Neural cell (in vitro differentiated cells): ENCODE measurements at regions not wholly inside any gene's neighbourhood (a gene's known extent, or its start where the extent isn't known, plus 50 kb on each side); places are given as distances from the start of the nearest gene placed in this dataset.

Experiments
- H2AFZ ChIP-seq: fragments of 200-600, 300-800 bp; sonication (generic), shearing (Covaris generic); 2 replicates; pipeline ENCODE4 v1.6.0; 2014; ENCODE audit warnings: low read depth, mild to moderate bottlenecking, antibody characterized with exemption, low read length, moderate library complexity
- H3F3A ChIP-seq: fragments of 200-600 bp; shearing (Covaris generic); 2 replicates; pipeline ENCODE4 v1.6.1; 2016; ENCODE audit warnings: mild to moderate bottlenecking, moderate library complexity, mixed read lengths, antibody characterized with exemption, low read length; ENCODE audit not compliant: insufficient read depth, poor library complexity, severe bottlenecking
- H3K27ac ChIP-seq: fragments of 200-600, 300-800 bp; sonication (generic), shearing (Covaris generic); 2 replicates; pipeline ENCODE4 v1.5.1; 2014; ENCODE audit warnings: mild to moderate bottlenecking, low read length, moderate library complexity
- H3K27me3 ChIP-seq: fragments of 300-800, 200-600 bp; sonication (generic), shearing (Covaris generic); 2 replicates; pipeline ENCODE4 v1.6.0; 2014; ENCODE audit warnings: mild to moderate bottlenecking, low read depth, low read length, moderate library complexity; ENCODE audit not compliant: insufficient read depth
- H3K36me3 ChIP-seq: fragments of 300-800, 200-600 bp; sonication (generic), shearing (Covaris generic); 2 replicates; pipeline ENCODE4 v1.5.1; 2014; ENCODE audit warnings: mild to moderate bottlenecking, antibody characterized with exemption, low read length, moderate library complexity; ENCODE audit not compliant: insufficient read depth
- H3K4me2 ChIP-seq: fragments of 300-800, 200-600 bp; sonication (generic), shearing (Covaris generic); 2 replicates; pipeline ENCODE4 v1.6.0; 2014; ENCODE audit warnings: mild to moderate bottlenecking, low read length
- H3K4me3 ChIP-seq: fragments of 300-800, 200-600 bp; sonication (generic), shearing (Covaris generic); 2 replicates; pipeline ENCODE4 v1.5.1; 2014; ENCODE audit warnings: mild to moderate bottlenecking, low read length, moderate library complexity
- H3K79me2 ChIP-seq: fragments of 200-600 bp; shearing (Covaris generic); replicated peaks from 2 replicates; pipeline ENCODE4 v1.6.0; 2014; ENCODE audit warnings: mild to moderate bottlenecking, low read length, moderate library complexity; ENCODE audit not compliant: insufficient read depth
- H3K9ac ChIP-seq: fragments of 300-800, 200-600 bp; sonication (generic), shearing (Covaris generic); 2 replicates; pipeline ENCODE4 v1.6.1; 2016; ENCODE audit warnings: mild to moderate bottlenecking, low read length, mixed read lengths
- H3K9me2 ChIP-seq: fragments of 200-600 bp; shearing (Covaris generic); 2 replicates; pipeline ENCODE4 v1.6.1; 2016; ENCODE audit warnings: mild to moderate bottlenecking, low read length, mixed read lengths; ENCODE audit not compliant: insufficient read depth
- H3K9me3 ChIP-seq: fragments of 200-600, 300-800 bp; sonication (generic), shearing (Covaris generic); 2 replicates; pipeline ENCODE4 v1.6.1; 2016; ENCODE audit warnings: mild to moderate bottlenecking, mixed run types, low read length, moderate library complexity, mixed read lengths
- H4K20me1 ChIP-seq: fragments of 200-600 bp; shearing (Covaris generic); 2 replicates; pipeline ENCODE4 v1.6.1; 2016; ENCODE audit warnings: mild to moderate bottlenecking, mixed run types; ENCODE audit not compliant: insufficient read depth
- CTCF ChIP-seq: fragments of 450-650 bp; IDR thresholded peaks from 2 replicates; pipeline ENCODE4 v1.5.1; 2014; ENCODE audit warnings: antibody characterized with exemption, mild to moderate bottlenecking, moderate library complexity; ENCODE audit not compliant: poor library complexity, severe bottlenecking
- EP300 ChIP-seq: fragments of 450-650 bp; conservative IDR thresholded peaks from 2 replicates; pipeline ENCODE4 v1.6.1; 2014; ENCODE audit warnings: antibody characterized with exemption, mild to moderate bottlenecking, moderate library complexity; ENCODE audit not compliant: poor library complexity, severe bottlenecking
- EZH2 ChIP-seq: fragments of 200-600, 300-800 bp; shearing (Covaris generic), sonication (generic); IDR thresholded peaks from 2 replicates; pipeline ENCODE4 v1.6.1; 2014; ENCODE audit warnings: antibody characterized with exemption, low read length, borderline replicate concordance, mild to moderate bottlenecking; ENCODE audit not compliant: insufficient read depth, poor library complexity, severe bottlenecking
- MXI1 ChIP-seq: fragments of 450-650 bp; conservative IDR thresholded peaks from 2 replicates; pipeline ENCODE4 v1.6.1; 2014; ENCODE audit warnings: antibody characterized with exemption, mild to moderate bottlenecking; ENCODE audit not compliant: poor library complexity, severe bottlenecking
- POLR2AphosphoS5 ChIP-seq: IDR thresholded peaks from 2 replicates; pipeline ENCODE4 v1.6.1; 2012
- RAD21 ChIP-seq: fragments of 450-650 bp; conservative IDR thresholded peaks from 2 replicates; pipeline ENCODE4 v1.6.1; 2014; ENCODE audit warnings: antibody characterized with exemption, mild to moderate bottlenecking, moderate library complexity
- REST ChIP-seq: IDR thresholded peaks from 2 replicates; pipeline ENCODE4 v1.6.1; 2012; ENCODE audit warnings: borderline replicate concordance
- SMC3 ChIP-seq: fragments of 450-650 bp; conservative IDR thresholded peaks from 2 replicates; pipeline ENCODE4 v1.6.1; 2014; ENCODE audit warnings: antibody characterized with exemption, mild to moderate bottlenecking, moderate library complexity; ENCODE audit not compliant: poor library complexity
- TAF1 ChIP-seq: IDR thresholded peaks from 2 replicates; pipeline ENCODE4 v1.6.1; 2012; ENCODE audit warnings: low read depth

- Histone ChIP-seq H3F3A (no peaks in the 10 kb centered on the region), H3K79me2 (no peaks in the 10 kb centered on the region), H3K9me3 (no peaks in the 10 kb centered on the region), H3K9me2 (no peaks in the 10 kb centered on the region), H3K36me3 (no peaks in the 10 kb centered on the region), H3K4me3 (no peak overlapping the region), H4K20me1 (no peaks in the 10 kb centered on the region), H2AFZ (no peak overlapping the region), H3K27ac (no peak overlapping the region), H3K27me3 (no peaks in the 10 kb centered on the region), H3K4me2 (no peak overlapping the region), H3K9ac (no peak overlapping the region)
- no peak for TF ChIP-seq POLR2AphosphoS5
- TF ChIP-seq EZH2, result no peak
- no peak for TF ChIP-seq EP300
- TF ChIP-seq MXI1, result no peak
Measured at GRCh38 chr9:24624481-24624880, 78.8 kb upstream of the IZUMO3 start.

- Histone ChIP-seq H3K4me3 (no peak overlapping the region), H3F3A (no peaks in the 10 kb centered on the region), H2AFZ (no peak overlapping the region), H3K36me3 (no peaks in the 10 kb centered on the region), H3K9me3 (no peaks in the 10 kb centered on the region), H3K9me2 (no peaks in the 10 kb centered on the region), H3K27ac (no peak overlapping the region), H3K4me2 (no peak overlapping the region), H3K9ac (no peak overlapping the region), H3K27me3 (no peaks in the 10 kb centered on the region), H4K20me1 (no peaks in the 10 kb centered on the region), H3K79me2 (no peaks in the 10 kb centered on the region)
- TF ChIP-seq REST, result no peak
- no peak for TF ChIP-seq CTCF
- TF ChIP-seq EZH2, result no peak
- no peak for TF ChIP-seq TAF1
- no peak for TF ChIP-seq EP300
- TF ChIP-seq MXI1, result no peak
- TF ChIP-seq POLR2AphosphoS5, result no peak
- no peak for TF ChIP-seq SMC3
- no peak for TF ChIP-seq RAD21
Measured at GRCh38 chr9:24620741-24621140, 75.0 kb upstream of the IZUMO3 start.

GRCh38 chr9:24616863-24617262, 71.2 kb upstream of the IZUMO3 start:
- Histone ChIP-seq H3K9ac (no peak overlapping the region), H3K4me2 (no peak overlapping the region), H3K79me2 (no peaks in the 10 kb centered on the region), H3K36me3 (no peaks in the 10 kb centered on the region), H3K9me3 (no peaks in the 10 kb centered on the region), H2AFZ (no peak overlapping the region), H3K27me3 (no peaks in the 10 kb centered on the region), H4K20me1 (no peaks in the 10 kb centered on the region), H3K4me3 (no peak overlapping the region), H3F3A (no peaks in the 10 kb centered on the region), H3K9me2 (no peaks in the 10 kb centered on the region), H3K27ac (no peak overlapping the region)
- no peak for TF ChIP-seq EZH2
